Kidney capillary endothelial cell (primary cell): ENCODE measurements at regions not wholly inside any gene's neighbourhood (a gene's known extent, or its start where the extent isn't known, plus 50 kb on each side); places are given as distances from the start of the nearest gene placed in this dataset.
A peak's percentile ranks its signal among the peaks of the same experiment; 100 is the strongest.
"Not testable (repeated sequence)": the region's sequence is repeated elsewhere in the genome, so short reads cannot be mapped to it uniquely, and the experiment has no call there.

Source experiments
- DNase-seq: peaks from one replicate; pipeline ENCODE4 v3.0.0-alpha.2; 2018; ENCODE audit warnings: low spot score

DNA sequence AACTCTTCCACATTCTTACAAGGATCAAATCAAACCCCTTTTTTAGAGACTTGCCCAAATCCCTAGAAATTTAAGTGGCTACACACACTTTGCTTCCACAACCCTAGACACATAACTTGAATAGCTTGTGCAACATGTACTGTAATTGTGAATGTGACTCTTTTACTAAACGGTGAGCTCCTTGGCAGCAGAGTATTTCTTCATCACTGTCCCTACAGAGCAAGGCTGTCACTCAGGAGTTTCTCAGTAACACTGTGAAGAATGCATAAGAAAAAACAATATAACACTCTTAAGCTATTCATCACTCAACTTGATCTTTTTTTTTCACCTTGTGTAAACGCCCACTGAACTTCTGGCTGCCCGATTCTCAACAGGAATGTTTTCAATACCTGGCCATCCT is 53.8 kb upstream of the ADAMTS18 start:
- no peak for DNase-seq

DNA sequence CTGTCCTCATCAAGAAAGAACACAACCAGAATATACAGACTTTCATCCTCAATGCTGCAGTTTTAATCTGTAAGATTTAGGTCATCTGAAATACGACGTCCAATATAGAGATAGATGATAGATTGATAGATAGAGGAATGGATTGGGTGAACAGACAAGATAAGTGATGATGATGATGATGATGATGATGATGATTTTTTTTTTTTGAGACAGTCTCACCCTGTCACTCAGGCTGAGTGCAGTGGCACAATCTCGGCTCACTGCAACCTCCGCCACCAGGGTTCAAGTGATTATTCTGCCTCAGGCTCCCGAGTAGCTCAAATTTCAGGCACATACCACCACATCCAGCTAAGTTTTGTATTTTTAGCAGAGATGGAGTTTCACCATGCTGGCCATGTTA is 56.3 kb upstream of the ADAMTS18 start:
- DNase-seq = no peak

DNA sequence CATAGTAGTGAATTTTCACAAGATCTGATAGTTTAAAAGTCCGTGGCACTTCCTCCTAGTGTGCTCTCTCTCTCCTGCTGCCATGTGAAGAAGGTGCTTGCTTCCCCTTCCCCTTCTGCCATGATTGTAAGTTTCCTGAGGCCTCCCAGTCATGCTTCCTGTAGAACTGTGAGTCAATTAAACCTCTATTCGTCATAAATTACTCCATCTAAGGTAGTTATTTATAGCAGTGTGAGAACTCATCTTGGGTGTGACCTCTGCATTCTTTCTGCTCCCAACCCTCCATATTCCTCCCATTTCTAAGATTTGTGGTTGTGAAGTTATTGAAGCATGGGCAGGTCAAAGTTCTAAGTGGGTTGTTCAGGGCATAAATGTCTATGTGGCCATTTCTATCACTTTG is 62.1 kb upstream of the ADAMTS18 start:
- DNase-seq = no peak

DNA sequence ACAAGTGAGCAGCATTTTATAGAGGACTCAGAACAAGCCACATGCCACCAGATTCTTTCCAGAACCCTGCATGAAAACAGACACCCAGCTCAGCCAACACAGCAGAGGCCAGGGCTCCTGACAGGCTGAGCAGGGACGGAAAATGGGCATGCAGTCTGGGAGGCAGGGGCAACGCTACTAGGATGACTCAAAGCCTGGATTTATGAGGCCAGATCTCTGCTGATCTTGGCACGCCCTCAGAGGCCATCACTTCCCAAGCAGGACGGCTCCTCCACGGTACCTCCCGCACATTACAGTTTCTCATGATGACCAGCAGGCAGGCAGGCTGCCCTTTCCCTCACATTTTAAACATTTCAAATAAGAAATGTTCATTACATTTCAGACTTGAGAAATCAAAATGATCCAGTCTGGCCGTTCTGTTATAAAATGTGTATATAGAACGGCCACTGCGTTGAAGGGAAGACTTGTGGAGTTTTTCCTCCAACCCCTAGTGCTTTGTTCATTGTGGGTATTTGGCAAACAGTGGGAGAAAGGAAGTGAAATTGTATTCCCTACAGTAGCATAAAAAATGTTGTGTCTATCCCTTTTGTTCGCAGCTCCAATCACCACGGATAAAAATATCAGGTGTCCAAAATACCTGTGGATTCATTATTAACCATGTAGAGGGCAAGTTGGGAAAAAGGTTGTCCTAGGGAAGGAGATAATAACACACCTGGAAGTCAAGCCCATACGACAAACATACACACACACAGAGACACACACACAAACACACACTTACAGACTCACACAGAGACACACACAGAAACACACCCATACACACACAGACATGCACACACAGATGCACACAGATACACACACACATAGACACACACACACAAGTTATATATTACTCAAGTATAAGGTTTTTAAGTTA is 64.8 kb upstream of the ADAMTS18 start:
- peak; percentile 42 for DNase-seq

DNA sequence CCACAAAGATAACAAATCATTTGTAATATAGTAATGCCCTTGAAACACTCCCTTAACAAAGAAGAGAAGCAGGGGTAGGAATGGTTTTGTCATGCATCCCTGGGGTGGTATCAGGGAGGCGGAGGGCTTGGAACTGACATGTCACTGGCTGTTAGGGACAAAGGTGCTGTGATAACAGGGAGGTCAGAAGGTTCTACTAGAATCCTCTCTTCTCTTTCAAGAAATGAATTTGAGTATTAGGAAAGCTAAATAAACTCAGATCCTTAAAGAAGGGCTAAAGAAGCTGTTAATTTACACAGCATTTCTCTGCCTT is 65.4 kb upstream of the ADAMTS18 start:
- no peak for DNase-seq

DNA sequence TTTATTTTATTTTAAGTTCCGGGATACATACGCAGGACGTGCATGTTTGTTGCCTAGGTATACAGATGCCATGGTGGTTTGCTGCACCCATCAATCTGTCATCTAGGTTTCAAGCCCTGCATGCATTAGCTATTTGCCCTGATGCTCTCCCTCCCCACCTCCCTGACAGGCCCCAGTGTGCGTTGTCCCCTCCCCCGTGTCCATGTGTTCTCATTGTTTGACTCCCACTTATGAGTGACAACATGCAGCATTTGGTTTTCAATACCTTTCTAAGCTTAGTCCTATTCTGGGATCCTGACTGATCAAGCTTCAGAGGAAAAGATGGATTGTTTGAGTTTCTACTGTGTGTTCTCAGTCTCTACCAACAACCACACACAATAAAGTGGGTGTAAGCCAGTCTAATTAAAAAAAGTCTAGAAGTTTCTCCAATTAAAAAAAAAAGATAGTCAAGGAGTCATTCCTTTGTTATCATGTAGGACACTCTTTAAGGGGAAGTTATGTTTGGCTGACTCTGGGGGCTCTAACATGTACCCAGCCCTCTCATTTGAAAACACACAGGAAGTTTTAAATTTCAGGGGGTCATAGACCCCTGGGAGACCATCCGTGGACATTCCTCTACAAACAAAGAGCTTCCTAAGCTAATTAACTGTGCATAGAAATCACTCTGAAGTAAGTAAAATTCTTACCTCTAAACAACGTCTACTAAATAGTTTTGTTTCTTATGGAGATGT is 66.3 kb upstream of the ADAMTS18 start:
- no peak for DNase-seq

DNA sequence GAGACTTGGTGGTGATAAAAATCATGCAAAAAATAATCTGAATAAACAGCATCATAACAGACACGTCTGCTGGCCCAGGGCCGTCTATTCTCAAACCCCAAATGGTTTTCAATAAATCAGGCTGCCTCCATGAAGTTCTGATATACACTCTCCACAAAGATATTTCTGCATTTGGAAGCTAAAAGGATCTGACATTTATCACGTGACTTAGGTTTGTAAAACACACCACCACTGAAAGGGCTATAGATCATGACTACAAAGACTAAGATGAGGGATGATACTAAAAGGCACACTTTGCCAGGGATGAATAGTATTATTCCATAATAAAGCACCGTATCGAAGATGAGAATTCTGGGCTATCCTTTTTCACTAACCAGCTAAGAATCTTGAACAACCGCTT is 67.6 kb upstream of the ADAMTS18 start:
- no peak for DNase-seq

DNA sequence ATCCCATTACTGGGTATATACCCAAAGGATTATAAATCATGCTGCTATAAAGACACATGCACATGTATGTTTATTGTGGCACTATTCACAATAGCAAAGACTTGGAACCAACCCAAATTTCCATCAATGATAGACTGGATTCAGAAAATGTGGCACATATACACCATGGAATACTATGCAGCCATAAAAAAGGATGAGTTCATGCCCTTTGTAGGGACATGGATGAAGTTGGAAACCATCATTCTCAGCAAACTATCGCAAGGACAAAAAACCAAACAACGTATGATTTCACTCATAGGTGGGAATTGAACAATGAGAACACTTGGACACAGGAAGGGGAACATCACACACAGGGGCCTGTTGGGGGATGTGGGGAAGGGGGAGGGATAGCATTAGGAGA is 71.7 kb upstream of the ADAMTS18 start:
- DNase-seq = not testable (repeated sequence)

DNA sequence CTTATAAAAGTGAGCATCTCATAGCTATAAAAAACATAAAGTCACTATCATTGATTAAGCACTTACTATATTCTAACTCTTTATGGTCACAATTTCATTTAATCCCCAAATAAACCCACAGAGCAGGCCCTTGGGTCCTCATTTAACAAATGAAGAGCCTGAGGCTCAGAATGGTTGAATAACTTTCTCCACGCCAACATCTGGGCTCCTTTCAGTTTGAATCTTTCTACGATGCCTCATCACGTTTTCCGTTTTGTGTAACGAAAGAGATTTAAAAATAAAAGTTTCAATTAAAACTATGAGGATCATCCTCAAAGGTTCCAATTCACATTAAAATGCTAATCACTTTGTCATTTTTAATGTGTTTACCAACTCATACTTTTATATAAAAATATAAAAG is 74.2 kb upstream of the ADAMTS18 start:
- DNase-seq = no peak

DNA sequence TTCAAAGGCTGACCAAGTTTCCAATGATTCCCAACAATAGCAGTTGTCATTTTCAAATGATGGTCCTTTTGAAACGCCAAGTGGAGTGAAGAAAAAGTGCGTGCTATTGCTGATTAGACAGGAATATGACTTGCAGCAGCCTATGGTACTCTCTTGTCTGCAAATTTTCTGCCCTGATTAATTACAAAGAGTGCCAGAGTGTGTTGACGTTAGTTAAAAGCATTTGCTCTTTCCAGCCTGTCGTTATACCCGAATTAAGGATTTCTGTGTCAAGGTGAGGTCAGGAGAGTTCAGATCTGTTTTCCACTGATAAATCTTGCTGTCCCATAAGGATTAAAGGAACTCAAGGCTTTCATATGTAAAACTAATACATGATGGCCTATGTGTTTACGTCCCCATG is 75.0 kb upstream of the ADAMTS18 start:
- no peak for DNase-seq

DNA sequence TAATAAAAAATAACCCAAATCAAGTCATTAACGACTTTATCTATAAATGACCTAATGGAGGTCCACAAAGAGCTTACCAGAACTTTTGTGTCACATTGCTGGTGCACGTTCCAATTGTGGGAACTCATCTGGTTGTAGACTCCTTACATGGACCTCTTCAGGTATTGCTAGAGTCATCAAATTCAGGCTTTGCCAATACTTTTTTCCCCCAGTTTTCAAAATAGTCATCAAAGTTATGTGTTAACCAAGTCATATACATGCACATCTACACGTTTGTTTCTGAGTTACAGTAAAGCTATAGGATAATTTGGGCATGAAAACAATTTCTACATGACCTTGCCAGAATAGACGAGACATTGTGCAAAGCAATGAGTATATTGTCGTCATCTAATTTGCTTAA is 76.2 kb upstream of the ADAMTS18 start:
- no peak for DNase-seq

DNA sequence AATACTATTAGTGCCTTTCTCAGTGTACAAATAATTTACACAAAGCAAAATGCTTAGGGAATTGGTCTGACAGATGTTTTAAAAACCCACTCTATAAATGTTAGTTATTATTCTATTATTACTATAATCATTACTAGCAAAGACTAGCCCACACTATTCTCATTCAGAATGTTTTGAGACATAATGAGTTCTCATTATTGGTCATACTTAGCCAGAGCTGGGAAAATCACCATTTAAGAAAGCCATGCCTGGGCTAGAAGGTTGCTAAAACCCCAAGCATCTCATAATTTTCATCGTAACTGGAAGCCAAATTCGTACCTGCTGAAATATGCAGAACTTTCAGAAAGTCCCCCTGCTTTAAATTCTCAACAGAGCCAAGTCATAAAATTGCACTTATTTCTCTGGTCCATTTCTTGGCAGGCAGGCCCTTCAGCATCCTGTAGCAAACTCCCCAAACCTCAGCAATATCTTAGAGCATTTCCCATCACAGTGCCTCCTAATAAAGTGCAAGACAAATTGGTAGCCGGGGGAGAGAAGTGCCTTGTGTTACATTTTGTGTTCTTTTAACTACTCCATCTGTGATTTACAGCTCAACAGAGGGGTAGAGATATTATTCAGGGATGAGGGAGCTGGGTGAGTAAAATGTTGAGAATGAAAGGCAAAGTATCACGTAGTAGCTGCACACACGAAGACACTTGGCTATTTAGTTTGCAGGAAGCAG is 79.8 kb upstream of the ADAMTS18 start:
- DNase-seq = no peak

DNA sequence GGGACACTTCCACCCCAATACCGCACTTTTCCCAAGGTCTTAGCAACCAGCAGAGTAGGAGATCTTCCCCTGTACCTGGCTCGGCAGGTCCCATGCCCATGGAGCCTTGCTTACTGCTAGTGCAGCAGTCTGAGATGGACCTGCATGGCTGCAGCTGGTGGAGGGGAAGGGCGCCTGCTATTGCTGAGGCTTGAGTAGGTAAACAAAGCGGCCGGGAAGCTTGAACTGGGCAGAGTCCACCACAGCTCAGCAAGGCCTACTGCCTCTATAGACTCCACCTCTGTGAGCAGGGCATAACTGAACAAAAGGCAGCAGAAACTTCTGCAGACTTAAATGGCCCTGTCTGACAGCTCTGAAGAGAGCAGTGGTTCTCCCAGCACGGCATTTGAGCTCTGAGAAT is 90.4 kb upstream of the ADAMTS18 start:
- DNase-seq = not testable (repeated sequence)

DNA sequence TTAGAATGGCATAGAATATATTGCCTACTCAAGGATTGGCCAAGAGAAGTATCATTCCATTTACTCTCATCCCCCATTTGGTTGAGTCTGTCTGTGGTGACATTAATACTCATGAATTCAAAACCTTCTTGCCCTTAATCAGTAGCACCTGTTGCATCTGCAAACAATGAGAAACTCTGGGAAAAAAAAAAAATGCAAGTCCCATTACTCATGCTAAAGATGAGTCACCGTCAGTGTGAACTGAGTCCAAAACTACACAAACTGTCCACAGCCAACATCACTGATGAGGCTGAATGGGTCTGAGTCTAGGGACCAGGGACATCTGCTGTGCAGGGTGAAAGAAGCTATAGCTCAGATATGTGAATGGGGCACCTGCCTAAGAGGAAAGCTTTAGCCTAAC is 96.9 kb upstream of the ADAMTS18 start:
- DNase-seq = peak; percentile 48

DNA sequence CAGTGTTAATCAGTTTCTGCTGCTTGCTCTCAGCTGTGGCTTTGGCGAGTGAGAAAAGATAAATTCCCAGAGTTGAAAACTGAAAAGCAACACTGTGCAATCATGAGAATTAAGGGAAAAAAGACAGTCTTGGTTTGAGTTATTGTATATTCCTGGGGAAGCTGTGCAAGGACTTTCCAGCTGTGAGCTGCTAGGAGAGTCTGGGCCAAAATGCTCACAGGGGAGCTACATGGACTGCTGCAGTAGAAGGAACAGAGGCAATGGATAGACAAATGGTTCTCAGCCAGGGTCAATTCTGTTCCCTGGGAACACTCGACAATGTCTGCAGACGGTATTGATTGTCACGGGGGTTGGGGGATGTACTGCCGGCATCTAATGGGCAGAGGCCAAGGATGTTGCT is 102.0 kb upstream of the ADAMTS18 start:
- DNase-seq = no peak

DNA sequence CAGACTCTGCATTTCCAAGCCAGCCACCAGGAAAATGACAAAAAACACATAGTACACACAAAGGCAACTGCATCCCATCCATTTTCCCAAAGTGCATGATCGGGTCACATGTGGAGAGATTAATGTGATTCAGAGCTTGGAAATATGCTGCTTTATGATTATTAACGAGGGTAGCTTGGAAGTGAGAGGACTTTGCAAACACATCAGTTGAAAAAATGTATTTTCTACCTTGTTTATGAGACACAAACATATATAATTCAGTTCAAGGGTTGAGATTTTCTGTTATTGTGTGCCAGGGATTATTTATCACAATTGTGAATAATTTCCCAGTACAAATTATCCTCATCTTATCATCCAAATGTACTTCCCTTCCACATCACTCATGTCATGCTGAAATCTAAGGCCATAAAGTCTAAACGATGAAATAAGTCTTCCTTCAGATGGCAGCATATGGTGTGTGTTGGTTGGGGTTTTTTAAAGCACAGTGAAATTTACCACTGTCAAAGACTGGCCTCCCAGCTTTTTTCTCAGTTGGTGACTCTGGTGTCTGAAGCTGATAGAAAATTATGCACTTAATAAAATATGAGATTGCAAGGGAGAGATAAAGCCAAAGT is 104.7 kb upstream of the ADAMTS18 start:
- DNase-seq = no peak

DNA sequence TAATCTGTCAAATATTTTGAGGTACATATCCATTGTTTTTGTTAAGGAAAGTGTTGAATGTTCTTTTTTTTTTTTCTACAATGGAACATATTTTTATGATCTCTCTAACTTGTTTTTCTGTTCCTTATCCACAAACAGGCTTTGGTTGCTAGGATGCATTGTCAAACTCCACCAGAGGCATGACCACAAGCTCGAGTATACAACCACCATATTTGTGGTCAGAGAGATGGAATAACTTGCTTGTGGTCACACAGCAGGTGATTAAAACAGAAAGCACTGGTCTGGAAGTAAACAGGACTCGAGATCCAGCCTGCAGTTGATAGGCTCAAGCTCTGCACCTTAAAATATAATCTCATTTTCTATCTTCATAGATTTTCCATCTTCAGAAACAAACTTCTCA is 105.8 kb upstream of the ADAMTS18 start:
- DNase-seq = no peak

DNA sequence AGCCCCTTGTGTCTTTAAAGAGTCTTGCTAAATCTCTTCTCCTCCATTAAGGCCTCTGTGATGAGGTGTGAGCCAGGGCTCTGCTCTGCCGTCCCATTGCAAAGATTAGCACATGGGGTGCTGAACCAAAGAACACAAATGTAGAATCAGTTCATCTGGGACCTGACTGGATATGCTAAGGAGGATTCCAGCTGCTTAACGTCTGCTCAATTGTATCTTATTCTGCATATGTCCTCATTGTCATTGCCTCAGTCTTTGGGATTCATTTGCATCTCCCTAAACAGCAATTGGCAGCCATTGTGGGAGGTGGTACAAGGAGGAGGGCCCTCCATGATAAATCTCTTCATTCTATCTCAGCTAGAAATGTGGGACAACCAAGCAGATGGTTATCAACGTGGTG is 106.3 kb upstream of the ADAMTS18 start:
- no peak for DNase-seq

DNA sequence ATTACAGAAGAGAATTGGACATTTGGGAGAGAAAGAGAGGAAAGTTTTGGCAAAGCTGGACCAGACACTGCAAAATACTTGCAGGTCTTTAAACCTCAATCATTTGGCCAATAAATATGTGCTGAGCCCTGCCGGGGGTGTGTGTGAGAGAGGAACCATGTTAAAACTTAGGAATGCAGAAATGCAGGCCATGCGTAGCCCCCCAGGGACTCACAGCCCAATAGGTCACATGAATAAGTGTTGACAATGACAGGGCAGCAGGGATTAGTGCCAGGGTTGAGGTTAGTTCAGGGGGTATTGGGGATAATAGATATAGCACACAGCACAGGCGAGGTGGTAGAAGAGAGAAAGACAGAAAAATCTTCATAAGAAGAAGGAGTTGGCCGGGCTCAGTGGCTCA is 113.3 kb upstream of the ADAMTS18 start:
- DNase-seq = no peak

DNA sequence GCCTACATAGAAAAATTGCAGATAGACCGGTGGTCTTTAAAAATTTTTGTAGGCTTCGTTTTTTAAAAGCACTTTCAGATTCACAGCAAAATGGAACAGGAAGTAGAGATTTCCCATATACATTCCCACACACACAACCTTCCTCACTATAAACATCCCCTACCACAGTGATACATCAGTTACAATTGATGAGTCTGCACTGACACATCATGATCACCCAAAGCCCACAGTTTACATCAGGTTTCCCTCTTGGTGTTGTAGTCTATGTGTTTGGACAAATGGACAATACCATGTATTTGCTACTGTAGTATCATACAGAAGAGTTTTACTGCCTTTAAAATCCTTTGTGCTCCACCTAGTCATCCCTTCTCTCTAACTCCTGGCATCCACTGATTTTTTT is 113.9 kb upstream of the ADAMTS18 start:
- peak; percentile 21 for DNase-seq

DNA sequence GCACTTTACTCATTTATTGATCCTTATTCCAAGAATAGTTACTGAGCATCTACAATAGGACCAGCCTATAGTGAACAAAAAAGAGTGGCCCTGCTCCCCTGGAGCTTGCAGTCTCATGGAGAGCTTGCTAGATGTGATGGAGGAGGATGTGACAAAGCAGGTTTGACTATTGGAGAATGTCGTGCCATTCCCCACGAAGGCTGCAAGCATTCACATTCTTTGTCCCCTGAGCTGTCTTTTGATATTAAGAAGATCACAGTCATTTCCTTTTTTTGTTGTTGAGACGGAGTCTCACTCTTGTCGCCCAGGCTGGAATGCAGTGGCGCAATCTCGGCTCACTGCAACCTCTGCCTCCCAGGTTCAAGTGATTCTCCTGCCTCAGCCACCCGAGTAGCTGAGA is 115.0 kb upstream of the ADAMTS18 start:
- peak; percentile 94 for DNase-seq

DNA sequence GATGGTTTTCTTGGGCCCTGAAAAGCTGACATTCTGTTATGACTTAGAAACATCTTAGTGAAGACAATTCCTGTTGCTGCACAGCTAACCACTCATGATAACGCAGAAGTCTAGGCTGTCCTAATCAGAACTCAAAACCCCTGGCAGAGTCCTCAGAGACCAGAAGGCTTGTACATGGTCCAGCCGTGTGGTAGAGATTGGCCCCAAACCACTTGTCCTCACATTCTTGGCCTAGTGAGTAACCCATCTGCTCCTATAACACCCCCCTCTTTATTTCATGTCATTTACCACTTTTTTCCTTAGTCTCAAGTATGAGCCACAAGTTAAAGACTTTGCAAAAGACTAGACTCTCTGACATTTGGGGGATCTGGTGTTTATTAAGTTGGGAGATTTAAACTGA is 116.5 kb upstream of the ADAMTS18 start:
- DNase-seq = no peak

DNA sequence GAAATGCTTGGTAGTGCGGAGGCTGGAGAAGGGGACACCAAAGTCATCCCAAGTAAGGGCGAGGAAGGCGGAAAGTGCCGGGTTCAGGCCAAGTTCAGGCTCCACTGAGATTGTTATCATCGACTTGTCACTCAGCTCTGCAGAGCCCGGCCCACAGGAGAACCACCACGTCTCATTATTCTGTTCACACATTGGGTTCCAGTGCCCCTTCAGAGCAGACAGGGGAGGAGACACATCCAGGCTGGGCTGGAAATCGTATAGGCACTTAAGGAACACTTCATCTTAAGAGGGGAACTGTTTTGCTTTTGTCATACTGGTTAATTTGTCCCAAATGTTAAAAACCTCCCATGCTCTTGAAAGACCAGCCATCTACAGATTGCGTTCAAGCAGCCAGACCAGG is 118.3 kb upstream of the ADAMTS18 start:
- DNase-seq = no peak
